ENCODE measurements at regions not wholly inside any gene's neighbourhood (a gene's known extent, or its start where the extent isn't known, plus 50 kb on each side); places are given as distances from the start of the nearest gene placed in this dataset.
"Not testable (repeated sequence)": the region's sequence is repeated elsewhere in the genome, so short reads cannot be mapped to it uniquely, and the experiment has no call there.

DNA sequence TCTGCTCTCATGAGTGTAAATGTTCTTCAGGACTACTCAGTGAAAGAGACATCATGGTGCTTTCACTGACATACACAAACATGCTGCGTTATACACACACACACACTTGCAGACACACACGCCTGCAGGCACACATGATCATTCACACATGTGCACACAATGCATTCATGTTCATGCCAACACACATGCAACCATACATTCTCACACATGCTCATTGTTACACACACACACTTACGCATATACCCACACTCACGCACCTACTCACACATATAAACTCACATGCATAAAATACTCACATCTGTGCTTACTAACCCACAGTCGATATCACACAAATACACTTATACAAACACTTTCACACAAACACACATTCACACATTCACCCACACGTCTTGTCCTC lies 241.6 kb downstream of the LMX1A start:
- no peak for DNase-seq (ENCODE audit: low read depth)
- in situ Hi-C loops (cut with HindIII; ENCODE audit: low sequenced_read_pairs) = no loop called here
- TF ChIP-seq, protein P1, sequence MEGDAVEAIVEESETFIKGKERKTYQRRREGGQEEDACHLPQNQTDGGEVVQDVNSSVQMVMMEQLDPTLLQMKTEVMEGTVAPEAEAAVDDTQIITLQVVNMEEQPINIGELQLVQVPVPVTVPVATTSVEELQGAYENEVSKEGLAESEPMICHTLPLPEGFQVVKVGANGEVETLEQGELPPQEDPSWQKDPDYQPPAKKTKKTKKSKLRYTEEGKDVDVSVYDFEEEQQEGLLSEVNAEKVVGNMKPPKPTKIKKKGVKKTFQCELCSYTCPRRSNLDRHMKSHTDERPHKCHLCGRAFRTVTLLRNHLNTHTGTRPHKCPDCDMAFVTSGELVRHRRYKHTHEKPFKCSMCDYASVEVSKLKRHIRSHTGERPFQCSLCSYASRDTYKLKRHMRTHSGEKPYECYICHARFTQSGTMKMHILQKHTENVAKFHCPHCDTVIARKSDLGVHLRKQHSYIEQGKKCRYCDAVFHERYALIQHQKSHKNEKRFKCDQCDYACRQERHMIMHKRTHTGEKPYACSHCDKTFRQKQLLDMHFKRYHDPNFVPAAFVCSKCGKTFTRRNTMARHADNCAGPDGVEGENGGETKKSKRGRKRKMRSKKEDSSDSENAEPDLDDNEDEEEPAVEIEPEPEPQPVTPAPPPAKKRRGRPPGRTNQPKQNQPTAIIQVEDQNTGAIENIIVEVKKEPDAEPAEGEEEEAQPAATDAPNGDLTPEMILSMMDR (IDR thresholded peaks at IDR 0.05; ENCODE audit: low read depth, low read length, missing control alignments) = no peak
- no peak overlapping the region for H3K4me3 ChIP-seq (ENCODE audit: low read depth, low read length)

DNA sequence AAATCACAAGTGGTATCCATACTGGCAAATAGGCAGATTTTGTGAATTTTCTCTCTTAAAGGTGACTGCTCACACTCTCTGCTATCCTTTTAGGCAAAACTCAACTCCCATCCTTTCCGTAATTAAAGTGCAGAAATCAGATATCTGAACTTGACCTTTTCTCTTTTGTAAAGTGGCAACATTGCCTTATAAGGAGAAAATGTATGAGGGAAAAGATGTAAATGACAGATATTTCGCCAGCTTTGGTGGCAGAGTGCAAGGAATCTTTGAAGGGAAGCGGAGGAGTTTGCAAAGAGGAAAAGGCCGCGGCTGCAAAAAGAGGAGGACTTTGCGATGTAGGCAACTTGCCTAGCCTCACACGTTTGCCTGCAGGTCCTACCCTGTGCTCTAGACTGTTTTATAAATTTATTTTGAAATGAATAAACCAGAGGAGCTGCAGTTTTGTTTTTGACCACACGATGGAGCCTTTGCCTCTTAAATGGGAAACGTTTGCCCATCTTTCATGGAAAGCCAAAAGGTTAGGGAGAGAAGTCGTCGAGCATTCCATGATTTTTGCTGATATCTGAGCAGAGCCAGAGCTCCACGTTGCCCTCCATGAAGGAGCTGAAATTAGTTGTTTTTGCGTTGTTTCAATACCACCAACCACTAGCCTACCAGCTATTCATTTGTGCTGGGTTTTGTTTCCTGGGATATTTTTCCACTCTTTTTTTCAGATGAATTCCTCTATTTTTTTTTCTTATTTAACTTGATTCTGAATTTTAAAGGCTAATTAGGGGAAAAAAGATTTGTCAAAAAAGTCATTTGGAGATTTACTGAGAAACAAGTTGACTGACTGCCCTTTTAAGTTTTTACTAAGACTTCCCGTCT lies 242.3 kb downstream of the LMX1A start:
- TF ChIP-seq, protein P1 (IDR thresholded peaks at IDR 0.05; ENCODE audit: low read depth, low read length, missing control alignments) = peak; percentile 85
- H3K4me3 ChIP-seq (ENCODE audit: low read depth, low read length) = no peak overlapping the region
- in situ Hi-C loops (cut with HindIII; ENCODE audit: low sequenced_read_pairs) = no loop called here
- peak; percentile 26 for DNase-seq (ENCODE audit: low read depth)

GRCh38 chr1:165112260-165112659 lies 244.3 kb downstream of the LMX1A start:
- no peak for DNase-seq (ENCODE audit: low read depth)
- in situ Hi-C loops (cut with HindIII; ENCODE audit: low sequenced_read_pairs) = no loop called here
- H3K4me3 ChIP-seq (ENCODE audit: low read depth, low read length) = no peak overlapping the region
- TF ChIP-seq, protein P1 (IDR thresholded peaks at IDR 0.05; ENCODE audit: low read depth, low read length, missing control alignments) = no peak

GRCh38 chr1:165109013-165109412 lies 247.5 kb downstream of the LMX1A start:
- TF ChIP-seq, protein P1 (IDR thresholded peaks at IDR 0.05; ENCODE audit: low read depth, low read length, missing control alignments) = no peak

GRCh38 chr1:165092542-165093162 lies 263.9 kb downstream of the LMX1A start:
- not testable (repeated sequence) for DNase-seq (ENCODE audit: low read depth)

More at GRCh38 chr1:165109013-165109412, 247.5 kb downstream of the LMX1A start:
- in situ Hi-C loops (cut with HindIII; ENCODE audit: low sequenced_read_pairs) = no loop called here
- no peak overlapping the region for H3K4me3 ChIP-seq (ENCODE audit: low read depth, low read length)
- no peak for DNase-seq (ENCODE audit: low read depth)

DNA sequence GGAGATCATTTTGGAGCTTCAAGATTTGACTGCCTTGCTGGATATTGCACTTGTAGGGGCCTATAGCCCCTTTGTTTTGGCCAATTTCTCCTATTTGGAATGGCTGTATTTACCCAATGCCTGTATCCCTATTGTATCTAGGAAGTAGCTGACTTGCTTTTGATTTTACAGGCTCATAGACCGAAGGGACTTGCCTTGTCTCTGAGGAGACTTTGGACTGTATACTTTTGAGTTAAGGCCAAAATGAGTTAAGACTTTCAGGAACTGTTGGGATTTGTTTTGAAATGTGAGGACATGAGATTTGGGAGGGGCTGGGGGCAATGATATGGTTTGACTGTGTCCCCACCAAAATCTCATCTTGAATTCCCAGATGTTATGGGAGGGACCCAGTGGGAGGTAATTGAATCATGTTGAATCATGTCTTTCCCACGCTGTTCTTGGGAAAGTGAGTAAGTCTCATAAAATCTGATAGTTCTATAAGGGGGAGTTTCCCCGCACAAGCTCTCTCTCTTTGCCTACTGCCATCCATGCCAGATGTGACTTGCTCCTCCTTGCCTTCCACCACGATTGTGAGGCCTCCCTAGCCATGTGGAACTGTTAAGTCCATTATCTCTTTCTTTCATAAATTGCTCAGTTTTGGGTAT lies 276.1 kb downstream of the LMX1A start:
- in situ Hi-C loops (cut with HindIII; ENCODE audit: low sequenced_read_pairs) = no loop called here
- no peak for DNase-seq (ENCODE audit: low read depth)
- H3K4me3 ChIP-seq (ENCODE audit: low read depth, low read length) = no peak overlapping the region
- TF ChIP-seq, protein P1 (IDR thresholded peaks at IDR 0.05; ENCODE audit: low read depth, low read length, missing control alignments) = no peak

More at GRCh38 chr1:165092542-165093162, 263.9 kb downstream of the LMX1A start:
- in situ Hi-C loops (cut with HindIII; ENCODE audit: low sequenced_read_pairs); H3K4me3 ChIP-seq (ENCODE audit: low read depth, low read length): not testable (repeated sequence)

Data from astrocyte of the cerebellum (primary cell).